ENCODE measurements at regions not wholly inside any gene's neighbourhood (a gene's known extent, or its start where the extent isn't known, plus 50 kb on each side); places are given as distances from the start of the nearest gene placed in this dataset.

DNA sequence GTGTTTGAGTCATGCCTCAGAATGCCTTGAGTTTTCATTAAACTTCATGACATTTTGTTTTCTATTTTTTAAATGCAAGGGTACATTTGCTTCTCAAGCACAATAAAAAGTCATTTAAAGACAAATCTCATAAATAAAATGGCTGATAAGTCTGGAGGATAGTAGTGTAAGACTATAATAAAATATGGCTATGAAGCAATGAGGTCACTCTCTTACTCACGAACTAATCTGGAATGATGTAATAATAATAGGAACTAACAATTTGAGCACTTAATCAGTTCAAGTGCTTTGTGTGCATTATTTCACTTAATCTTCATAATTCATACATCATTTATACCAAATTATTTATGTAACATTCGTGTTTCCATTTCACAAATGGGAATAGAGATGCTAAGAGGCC is 149.3 kb upstream of the CTTNBP2 start:
- DNase-seq (ENCODE audit: low read depth in 3 of 3), result no peak

DNA sequence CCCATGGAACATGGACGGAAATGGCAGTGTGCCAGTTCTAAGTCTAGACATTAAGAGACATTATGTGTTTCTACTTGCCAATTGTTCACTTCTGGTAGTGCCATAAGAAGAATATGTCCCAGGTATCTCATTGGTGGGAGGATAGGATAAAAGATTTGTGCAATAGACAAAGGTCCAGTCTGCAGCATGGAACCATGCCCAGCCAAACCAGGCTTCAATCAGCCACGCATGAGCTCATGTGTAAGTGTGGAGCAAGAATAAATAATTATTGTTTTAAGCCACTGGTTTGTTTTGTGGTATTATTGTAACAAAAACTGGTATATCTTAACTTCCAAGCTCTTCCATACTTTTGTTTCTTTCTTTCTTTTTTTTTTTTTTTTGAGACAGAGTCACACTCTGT is 153.6 kb upstream of the CTTNBP2 start:
- no peak for DNase-seq (ENCODE audit: low read depth in 3 of 3)

DNA sequence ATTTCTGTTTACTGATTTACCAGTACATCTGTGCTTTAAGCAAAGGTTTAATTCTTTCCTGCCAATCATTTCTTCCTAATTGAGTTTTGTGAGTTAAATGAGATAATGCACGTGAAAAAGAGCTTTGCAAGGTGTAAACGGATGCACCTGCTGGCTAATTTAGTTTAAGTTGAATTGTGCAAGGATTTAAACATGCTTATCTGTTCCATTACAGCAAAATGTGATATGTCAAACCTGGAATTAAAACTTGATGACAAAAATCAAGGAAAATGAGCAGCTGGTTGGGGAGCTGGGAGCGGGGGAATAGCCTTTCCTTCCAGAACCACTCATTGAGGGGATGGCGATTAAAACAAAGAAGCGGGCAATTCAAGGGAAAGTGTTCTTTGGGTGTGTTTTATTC is 155.0 kb upstream of the CTTNBP2 start:
- DNase-seq (ENCODE audit: low read depth in 3 of 3), result no peak

DNA sequence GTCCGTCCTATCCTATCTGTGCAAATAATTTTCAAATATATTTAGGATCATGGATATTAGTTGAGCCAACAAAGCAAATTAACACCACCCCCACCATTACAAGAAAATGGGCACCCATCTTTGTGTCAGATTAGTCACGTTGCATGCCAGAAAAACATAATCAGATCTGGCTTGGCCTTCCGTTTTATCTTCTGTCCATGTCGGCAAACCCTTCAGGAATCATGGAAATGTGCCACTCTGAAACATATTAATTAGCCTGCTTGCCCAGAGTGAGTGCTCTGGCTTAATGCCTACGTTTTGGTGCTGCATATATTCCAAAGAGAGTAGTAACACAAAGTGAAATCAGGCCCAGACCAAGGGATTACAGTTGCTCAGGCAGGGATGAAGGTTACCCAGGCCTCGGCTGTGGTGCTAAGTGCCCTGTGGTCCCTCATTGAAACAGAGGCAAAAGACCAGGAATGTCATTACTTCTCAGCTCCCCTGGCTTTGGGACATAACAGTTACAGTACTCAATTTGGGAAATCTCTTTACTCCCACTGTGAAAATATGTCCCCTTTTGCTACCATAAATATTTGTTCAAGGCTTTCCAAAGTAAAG is 154.0 kb upstream of the LSM8 start:
- no peak for DNase-seq (ENCODE audit: low read depth in 3 of 3)

DNA sequence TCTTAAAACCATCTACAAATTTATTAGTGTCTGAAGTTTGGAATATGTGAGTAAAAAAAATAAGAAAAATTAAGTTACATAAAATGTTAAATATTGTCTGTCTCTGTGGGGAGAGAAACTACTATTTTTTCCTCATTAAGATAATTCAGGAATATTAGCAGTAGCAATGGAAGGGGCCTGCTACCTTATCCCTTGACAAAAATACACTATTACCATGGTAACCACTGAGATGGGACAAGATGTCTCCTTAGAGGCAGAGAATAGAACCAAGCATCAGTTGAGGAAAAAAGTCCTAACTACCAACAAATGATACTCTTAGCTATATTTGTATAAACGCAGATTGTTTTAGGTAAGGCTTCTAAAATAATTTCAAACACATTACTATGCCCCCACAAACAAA is 150.7 kb upstream of the LSM8 start:
- no peak for DNase-seq (ENCODE audit: low read depth in 3 of 3)

DNA sequence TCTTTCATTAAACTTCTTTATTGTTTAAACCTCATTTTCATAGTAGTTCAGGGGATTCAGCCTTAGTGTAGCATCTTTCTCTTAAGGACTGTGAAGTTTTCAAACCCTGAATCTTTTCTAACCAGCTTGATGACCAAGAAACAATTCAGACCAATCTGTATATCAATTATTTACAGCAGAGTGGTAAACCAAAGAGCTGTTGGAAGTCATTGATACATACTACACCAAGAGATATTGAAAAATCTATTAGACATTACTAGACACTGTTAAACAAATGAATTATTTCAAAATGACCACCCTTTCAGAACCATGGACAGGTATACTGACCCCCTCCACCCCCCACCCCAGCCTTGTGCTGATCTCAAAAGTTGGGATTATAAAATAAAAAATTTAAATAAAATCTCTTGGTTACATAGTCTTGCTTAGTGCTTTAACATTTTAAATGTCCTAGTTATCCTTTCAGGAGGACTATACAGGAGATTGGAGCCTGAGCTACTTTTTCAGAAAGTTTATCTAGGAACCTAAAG is 143.9 kb upstream of the LSM8 start:
- DNase-seq (ENCODE audit: low read depth in 3 of 3), result no peak

DNA sequence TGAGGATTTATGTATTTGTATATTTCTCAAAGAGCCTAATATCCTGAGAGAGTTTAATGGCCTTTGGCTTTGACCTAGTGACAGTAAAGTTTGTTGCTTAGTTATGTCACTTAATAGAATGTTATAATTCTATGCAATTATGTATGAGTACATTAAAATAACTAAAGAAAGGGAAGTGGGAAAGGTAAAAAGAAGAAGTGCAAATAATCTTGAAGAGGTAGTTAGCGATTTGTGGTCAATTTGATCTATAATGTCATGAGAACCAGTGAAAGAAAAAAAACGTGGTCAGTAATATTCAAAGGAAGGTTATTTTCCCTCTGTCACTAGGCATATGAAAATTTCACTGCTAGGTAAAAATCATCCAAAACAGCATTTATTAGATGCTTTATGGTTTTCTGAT is 143.4 kb upstream of the LSM8 start:
- no peak for DNase-seq (ENCODE audit: low read depth in 3 of 3)

DNA sequence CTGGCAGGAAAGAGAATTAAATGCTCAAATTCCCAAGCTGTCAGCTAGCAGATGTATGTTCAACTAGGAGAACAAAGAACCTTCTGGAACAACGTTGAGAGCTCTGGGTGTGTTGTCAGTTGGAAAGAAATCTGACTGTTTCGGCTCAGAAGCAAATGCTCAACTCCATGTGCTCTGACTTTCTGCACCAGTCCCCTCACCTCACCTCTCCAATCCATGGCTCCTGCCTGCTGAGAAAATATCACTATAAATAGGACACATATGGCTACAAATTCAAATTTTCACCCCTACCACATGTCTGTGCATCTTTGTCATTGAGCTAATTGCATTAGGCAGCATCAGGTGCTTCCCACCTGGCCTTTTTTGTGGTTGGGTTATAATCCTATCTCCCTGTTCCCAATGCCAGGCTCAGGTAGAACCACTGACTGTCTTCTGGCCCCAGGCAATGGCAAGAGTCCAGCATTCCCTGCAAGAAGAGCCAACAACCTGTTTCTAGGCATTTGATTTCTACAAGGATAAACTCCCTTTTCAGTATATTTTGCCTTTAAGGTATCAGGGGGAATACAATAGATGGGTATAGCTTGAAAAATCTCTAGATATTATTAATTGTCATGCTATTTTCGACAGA is 142.6 kb upstream of the LSM8 start:
- no peak for DNase-seq (ENCODE audit: low read depth in 3 of 3)

DNA sequence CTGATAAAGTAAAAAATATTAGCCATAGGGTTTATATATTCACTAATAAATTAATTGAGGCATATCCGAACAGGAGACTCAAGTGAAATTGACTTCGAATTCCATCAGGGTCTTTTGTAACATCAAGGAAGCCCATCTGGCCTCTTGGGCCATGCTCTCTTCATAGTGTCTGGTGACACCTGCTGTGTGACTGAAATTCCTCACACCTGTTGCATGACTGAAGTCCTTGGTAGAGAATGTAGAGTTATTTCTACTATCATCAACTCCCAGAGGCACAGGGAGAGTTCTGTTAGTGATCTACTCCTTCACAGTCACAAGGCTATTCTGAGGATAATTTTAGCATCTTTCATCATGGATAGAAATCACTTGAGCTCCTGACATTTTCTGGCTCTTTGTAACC is 138.3 kb upstream of the LSM8 start:
- DNase-seq (ENCODE audit: low read depth in 3 of 3), result no peak

DNA sequence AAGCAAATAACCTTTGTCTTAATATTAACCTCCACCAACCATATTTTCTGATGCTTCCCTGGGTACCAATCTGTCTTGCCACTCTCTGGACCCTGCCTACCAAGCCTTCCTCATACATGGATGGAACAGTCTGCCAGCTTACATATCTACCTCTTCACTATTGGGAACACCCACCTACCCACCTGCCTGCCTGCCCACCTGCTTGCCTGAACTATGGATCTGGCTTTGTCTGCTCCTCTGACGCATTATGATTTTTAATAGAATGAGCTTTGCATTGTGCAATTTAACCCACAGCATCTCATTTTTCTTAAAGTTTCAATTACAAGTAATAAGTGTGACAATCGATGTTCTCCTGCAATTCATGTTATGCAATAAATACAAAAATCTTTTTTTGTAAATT is 137.9 kb upstream of the LSM8 start:
- DNase-seq (ENCODE audit: low read depth in 3 of 3), result no peak

DNA sequence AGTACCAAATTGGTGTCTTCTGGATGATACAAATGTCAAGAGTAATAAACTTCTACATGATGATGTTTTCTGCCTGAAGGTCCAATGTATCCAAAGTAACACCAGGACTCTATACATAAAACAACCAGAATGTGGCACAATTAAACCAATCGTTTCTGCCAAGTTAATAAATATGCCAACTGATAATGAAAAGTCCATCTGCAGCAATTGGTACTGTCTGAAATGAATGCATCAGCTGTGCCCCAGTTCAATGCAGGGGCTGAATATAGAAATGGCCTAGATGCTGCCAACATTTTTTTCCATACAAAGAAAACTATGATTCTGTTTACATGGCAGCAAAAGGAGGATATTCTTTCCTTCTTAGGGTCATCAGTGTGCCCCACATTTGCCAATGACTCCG is 137.2 kb upstream of the LSM8 start:
- no peak for DNase-seq (ENCODE audit: low read depth in 3 of 3)

DNA sequence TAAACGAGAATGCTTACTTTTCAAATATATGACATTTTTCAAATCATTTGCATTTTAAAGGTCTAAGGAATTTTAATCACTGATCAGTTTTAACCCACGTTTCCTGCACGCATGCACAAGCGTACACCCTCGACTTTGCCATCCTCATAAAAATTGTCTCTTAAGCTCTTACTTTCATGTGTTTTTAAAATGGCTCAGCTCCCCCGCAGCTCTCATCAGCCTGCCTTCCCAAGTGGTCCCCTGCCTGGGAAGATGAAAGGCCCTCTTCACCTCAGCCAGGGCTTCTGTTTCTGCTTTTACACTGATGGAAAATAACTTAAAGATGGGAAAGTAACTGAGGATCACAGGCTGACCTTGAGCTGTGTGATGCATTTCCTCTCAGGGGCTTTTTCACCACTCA is 131.6 kb upstream of the LSM8 start:
- no peak for DNase-seq (ENCODE audit: low read depth in 3 of 3)

DNA sequence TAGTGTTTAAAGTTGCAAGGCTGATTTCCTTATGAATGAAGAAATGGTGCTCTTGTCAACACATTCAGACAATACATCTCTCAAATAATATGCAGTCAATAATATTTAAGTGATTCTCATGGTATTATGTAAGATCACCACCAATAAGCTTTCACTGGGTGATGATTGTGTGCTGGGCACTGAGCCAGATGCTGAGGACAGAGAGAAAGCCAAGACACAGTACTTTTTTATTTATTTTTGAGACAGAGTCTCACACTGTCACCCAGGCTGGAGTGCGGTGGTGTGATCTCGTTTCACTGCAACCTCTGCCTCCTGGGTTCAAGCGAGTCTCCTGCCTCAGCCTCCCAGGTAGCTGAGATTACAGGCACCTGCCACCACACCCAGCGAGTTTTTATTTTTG is 130.6 kb upstream of the LSM8 start:
- DNase-seq (ENCODE audit: low read depth in 3 of 3), result no peak

DNA sequence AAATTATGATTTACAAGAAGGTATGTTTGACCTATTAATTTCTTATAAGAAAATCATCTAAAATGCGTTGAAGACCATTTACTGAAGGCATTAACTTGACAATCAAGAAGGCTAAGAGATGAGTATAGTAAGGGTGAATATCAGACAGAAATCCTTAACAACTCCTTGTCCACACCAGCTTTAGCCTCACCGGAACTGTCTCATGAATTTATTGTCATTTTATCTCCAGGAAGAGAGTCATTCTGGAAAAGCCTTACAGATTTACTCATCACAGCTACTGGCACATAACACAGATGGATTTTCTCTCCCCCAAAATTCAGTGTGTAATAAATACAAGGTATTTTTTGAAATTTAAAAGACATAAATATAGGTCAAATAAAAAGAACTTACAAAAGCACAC is 129.4 kb upstream of the LSM8 start:
- DNase-seq (ENCODE audit: low read depth in 3 of 3), result no peak

DNA sequence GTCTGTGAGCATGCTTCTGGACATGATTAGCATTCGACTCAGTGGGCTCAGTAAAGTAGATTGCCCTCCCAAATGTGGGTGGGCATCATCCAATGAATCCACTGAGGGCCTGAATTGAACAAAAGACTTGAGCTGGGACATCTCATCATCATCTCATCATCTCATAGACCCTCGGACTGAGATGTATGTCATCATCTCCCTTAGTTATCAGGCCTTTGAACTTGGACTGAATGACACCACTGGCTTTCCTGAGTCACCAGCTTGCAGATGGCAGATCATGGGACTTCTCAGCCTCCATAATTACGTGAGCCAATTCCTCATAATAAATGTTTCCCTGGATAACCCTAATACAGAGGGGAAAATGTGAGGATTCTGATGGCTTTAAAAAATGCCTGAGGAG is 128.3 kb upstream of the LSM8 start:
- DNase-seq (ENCODE audit: low read depth in 3 of 3), result no peak

DNA sequence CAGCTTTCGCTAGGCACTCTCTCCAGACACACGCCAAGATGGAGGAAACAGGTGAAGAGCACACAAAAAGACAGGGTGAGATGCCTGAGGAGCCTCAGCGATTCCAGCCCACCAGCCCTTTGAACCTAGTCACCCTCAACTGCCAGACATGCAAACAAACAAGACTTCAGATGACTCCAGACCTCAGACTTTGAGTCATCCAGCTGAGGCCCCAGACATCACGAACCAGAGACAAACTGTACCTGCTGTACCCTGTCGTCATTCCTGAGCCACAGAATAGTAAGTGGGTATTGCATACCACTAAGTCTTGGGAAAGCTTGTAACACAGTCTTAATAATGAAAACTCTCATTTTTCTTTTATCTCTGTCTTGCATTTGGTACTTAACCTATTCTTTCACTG is 126.6 kb upstream of the LSM8 start:
- no peak for DNase-seq (ENCODE audit: low read depth in 3 of 3)

DNA sequence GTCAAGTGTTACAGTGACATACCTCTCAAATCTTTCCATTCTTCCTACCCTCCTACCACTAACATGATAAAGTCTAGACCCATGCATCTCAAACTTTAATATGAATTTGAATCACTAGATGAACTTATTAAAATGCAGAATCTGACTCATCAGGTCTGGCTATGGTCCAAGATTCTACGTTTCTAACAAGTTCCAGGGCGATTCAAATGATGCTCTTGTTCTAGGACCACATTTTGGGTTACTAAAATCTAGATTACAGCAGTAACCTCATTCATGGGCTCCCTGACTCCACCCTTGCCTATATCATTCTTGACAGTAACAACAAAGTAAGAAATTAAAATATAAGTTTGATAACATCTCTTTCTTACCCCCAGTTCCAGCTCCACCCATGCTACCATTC is 124.8 kb upstream of the LSM8 start:
- no peak for DNase-seq (ENCODE audit: low read depth in 3 of 3)

DNA sequence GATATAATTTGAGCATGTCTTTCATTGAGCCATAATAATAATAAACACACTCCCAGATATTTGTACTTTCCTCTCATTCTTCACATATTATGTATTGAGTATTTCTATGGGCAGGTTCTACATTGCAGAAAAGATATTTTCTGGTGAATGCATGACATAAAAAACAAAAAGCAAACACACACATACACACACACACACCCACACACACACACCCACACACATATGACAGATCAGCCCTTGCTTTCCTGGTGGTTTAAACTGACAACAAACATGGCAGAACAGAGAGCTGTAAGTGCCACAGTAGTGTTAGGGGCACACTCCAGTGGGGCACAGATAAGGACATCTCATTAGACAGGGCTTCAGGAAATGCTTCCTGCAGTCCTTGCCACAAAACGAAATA is 123.3 kb upstream of the LSM8 start:
- no peak for DNase-seq (ENCODE audit: low read depth in 3 of 3)

DNA sequence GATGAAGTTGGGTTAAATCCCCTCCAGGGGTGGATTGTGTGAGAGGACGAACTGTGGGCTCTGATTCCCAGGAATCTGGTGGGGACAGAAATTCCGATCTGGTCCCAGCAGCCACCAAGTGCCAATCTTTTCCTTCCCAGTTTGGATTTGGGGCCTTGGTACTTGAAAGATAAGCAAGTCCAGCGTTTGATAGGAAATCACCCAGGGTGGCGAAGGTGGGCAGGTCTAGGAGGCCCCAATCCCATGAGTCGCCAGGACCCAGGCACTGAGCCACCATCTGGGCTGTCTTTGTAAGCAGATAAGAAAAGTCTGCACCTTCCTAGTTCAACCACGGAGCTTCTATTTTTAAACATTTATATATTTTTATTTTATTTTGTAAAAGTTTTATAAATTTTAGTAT is 122.6 kb upstream of the LSM8 start:
- DNase-seq (ENCODE audit: low read depth in 3 of 3), result no peak

DNA sequence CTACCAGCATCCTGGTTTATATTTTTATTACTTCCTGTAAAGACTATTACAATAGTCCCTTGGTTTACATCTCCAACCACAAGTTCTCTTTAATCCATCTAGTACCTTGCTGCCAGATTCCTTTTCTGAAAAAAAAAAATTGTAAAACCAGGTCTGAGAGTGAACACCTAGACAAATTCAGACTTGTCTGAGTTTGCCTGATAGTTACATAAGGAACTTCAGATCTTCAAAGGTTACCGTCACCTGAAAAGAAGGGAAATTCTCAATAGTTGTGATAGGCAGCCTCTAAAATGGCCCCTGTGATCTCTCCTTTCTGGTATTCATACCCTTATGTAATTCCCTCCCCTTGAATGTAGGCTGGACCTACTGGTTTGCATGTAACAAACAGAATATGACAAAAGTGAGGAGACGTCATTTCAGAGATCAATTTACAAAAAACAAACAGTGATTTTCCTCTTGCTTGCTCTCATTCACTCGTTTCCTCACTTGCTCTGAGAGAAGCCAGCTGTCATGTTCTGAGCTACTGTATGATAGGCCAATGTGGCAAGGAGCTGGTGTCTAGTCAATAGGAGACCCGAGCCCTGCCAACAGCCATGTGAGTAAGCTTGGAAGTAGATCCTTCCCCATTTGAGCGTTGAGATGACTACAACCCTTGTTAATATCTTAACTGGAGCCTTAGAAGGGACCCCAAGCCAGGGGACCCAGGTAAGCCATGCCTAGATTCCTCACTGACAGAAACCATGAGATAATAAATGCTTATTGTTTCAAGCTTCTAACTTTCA is 110.9 kb upstream of the LSM8 start:
- DNase-seq (ENCODE audit: low read depth in 3 of 3), result no peak

DNA sequence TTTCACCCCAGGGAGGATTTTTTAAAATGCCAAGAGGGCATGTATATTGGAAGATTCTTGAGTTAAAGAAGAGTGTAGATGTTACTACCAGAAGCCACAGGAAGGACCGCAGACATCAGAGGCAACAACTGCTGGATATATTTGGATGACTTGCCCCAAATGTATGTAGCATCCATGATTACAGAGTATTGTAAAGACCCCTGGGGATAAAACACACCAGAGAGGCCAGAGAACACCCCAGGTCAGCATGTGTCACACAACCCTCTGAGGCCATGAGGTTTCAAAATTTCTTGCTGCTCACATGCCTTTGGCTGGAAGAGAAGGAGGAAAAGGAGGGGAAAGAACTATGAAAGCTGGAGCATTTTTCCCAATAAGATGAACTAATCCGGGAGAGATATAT is 108.0 kb upstream of the LSM8 start:
- DNase-seq (ENCODE audit: low read depth in 3 of 3), result no peak

DNA sequence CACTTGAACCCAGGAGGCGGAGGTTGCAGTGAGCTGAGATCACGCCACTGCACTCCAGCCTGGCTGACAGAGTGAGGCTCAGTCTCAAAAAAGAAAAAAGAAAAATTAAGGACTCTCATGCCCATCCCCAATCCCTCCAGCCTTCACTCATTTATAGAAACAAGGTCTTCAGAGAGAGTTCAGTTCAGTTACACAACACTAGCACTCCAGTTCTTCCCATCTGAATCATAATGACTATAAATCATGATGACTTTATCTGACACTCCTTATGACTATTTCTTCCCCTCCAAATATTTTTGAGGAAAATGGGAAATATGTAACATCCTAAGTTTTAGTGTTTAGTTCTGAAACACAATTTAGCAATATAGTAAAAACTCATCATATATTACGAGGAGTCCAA is 107.4 kb upstream of the LSM8 start:
- DNase-seq (ENCODE audit: low read depth in 3 of 3), result no peak

DNA sequence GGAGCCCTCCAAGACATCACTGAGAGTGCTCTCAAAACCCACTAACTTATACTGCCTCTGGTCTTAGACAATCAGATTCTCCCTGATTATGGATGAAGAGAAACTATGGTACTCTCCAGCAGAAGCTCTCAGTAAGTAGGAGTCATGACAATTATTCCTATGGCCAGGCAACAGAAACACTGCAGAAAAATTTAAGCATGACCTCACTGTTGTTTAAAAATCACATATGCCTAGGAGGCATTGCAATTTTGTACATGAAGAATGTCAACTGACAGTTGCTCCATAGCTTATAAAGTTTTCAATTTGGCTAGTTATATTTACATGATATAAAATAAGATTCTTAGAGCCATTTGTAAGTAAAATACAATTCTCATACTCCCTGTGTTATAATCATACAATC is 105.9 kb upstream of the LSM8 start:
- DNase-seq (ENCODE audit: low read depth in 3 of 3), result no peak

All from stimulated activated CD4-positive, alpha-beta T cell treated with anti-CD3 and anti-CD28 coated beads, TNF-alpha, amount 100 ng/mL, for 4 hours (primary cell).